ENCODE measurements at regions not wholly inside any gene's neighbourhood (a gene's known extent, or its start where the extent isn't known, plus 50 kb on each side); places are given as distances from the start of the nearest gene placed in this dataset.

- DNase-seq (ENCODE audit: insufficient read length, low spot score) (no peak), FAIRE-seq (no peak)
- no peak for TF ChIP-seq CTCF (IDR thresholded peaks at IDR 0.05; ENCODE audit: insufficient read depth, missing control alignments)
Measured at GRCh38 chr20:57948180-57948955, 238.6 kb upstream of the PMEPA1 start.

DNA sequence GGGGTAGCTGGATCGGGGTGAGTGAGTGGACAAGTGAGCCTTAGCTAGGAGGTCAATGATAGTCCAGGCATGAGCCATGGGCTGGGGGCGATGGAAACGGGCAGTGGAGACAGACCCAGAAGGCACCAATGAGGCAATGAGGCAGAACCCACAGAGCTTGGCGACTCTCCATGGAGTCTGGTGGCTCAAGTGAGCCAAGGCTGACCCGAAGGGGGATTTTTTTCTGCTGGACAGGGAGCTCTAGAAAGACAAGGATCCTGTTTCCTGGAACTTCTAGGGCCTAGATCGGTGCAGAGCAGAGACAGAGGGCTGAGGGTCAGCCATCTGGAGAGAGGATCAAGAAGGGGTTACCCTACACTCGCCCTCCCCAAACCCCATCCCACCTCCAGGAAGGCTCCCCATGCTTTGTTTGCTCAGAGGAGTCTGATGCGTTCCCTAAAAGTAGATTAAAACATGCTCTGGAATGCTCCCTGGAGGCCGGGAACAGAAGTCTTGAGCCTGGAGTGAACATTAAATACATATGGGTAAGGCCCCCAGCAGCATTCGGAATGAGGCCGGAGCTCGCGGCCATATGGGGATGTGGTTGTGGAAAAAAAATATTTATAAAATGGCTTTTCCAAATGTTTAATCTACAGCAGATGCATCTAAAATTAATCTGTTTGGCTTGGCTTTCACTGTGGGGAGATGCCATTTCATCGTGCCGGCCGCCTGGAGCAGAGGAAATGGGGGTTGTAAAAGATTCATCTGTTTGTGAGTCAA, 237.8 kb upstream of the PMEPA1 start:
- no peak for FAIRE-seq
- no peak for DNase-seq (ENCODE audit: insufficient read length, low spot score)
- TF ChIP-seq CTCF (IDR thresholded peaks at IDR 0.05; ENCODE audit: insufficient read depth, missing control alignments): no peak

DNA sequence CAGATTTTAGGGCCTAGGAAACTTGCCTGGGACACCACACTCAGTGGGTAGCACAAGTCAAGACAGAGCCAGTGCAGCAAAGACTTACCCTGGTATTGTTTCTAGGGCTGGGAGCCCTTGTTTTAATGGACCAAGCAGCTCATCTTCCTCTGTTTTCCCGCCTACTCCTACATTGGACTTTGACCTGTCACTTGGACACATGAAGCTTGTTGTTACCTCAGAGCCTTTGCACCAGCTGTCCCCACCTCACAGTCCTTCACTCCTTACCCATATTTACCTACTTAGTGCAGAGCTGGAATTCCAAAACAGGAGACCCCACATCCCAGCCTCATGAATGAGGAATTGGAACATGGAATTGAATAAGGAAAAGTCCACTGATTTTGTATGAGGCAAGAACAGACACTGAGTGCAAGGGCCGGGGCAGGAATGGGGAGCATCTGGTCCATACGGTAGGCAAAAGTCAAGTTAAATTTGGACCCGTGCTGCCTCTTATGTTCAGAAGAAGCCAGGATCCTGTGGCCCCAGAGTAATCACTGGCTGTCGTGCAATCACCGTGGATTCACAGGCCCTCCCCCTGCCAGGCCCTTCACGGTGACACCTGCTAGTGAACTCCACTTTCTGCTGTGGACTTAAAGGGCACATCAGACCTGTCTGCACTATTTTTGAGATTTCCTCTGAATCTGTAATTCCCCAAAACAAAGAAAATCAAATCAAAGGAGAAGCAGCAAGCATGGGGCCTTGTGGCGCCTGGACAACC, 236.9 kb upstream of the PMEPA1 start:
- DNase-seq (ENCODE audit: insufficient read length, low spot score) (no peak), FAIRE-seq (no peak)
- no peak for TF ChIP-seq CTCF (IDR thresholded peaks at IDR 0.05; ENCODE audit: insufficient read depth, missing control alignments)

- FAIRE-seq: no peak
Measured at GRCh38 chr20:57944988-57945387, 235.2 kb upstream of the PMEPA1 start.

DNA sequence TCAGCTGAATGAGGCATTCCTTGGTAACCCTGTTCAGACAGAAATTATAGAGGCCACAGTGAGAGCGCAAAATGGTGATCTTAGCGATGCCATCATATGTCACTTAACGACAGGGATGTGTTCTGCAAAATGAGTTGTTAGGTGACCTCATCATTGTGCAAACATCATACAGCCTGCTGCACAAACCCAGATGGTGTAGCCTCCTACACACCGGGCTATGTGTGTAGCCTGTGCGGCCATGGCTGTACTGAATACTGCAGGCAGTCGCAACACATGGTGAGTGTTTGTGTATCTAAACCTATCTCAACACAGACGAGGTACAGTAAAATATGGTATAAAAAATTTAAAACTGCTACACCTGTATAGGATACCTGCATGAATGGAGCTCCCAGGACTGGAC, 234.1 kb upstream of the PMEPA1 start:
- DNase-seq (ENCODE audit: insufficient read length, low spot score) (no peak), FAIRE-seq (no peak)
- TF ChIP-seq CTCF (IDR thresholded peaks at IDR 0.05; ENCODE audit: insufficient read depth, missing control alignments): no peak

More at GRCh38 chr20:57944988-57945387, 235.2 kb upstream of the PMEPA1 start:
- no peak for DNase-seq (ENCODE audit: insufficient read length, low spot score)
- TF ChIP-seq CTCF (IDR thresholded peaks at IDR 0.05; ENCODE audit: insufficient read depth, missing control alignments): no peak

GRCh38 chr20:57943291-57943690, 233.5 kb upstream of the PMEPA1 start:
- no peak for TF ChIP-seq CTCF (IDR thresholded peaks at IDR 0.05; ENCODE audit: insufficient read depth, missing control alignments)
- no peak for FAIRE-seq

More at GRCh38 chr20:57943291-57943690, 233.5 kb upstream of the PMEPA1 start:
- no peak for DNase-seq (ENCODE audit: insufficient read length, low spot score)
